ENCODE measurements at regions not wholly inside any gene's neighbourhood (a gene's known extent, or its start where the extent isn't known, plus 50 kb on each side); places are given as distances from the start of the nearest gene placed in this dataset.
"Not testable (repeated sequence)": the region's sequence is repeated elsewhere in the genome, so short reads cannot be mapped to it uniquely, and the experiment has no call there.

- DNase-seq, result not testable (repeated sequence)
These were observed 108.5 kb upstream of the ZNF469 start for GRCh38 chr16:88274126-88274750.

- no peak for DNase-seq
These were observed 107.9 kb upstream of the ZNF469 start for GRCh38 chr16:88274847-88275246.

- DNase-seq, result not testable (repeated sequence)
These were observed 107.2 kb upstream of the ZNF469 start for GRCh38 chr16:88275336-88276122.

DNA sequence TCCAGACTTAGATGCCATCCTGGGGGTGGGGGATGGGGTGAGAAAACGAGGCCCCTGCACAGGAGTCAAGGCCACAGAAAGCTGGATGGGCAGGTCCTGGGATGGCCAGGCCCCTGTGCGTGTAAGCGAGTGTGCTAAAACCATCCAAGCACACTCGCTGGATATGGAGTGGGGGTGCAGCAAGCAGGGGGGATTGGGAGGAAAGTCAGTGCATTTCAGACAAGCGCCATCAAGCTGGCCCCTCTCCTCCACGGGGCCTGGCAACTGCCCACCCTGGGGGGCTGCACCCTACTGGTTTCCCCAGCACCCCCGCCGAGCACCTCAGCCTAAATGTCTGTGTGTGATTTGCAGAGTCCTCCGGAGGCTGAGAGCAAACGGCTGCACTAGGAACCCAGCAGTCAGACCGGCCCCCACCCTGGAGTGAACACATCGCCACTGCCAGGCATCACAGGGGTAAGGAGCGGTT lies 106.6 kb upstream of the ZNF469 start:
- not testable (repeated sequence) for DNase-seq

- DNase-seq, result no peak
These were observed 106.2 kb upstream of the ZNF469 start for GRCh38 chr16:88276591-88276990.

DNA sequence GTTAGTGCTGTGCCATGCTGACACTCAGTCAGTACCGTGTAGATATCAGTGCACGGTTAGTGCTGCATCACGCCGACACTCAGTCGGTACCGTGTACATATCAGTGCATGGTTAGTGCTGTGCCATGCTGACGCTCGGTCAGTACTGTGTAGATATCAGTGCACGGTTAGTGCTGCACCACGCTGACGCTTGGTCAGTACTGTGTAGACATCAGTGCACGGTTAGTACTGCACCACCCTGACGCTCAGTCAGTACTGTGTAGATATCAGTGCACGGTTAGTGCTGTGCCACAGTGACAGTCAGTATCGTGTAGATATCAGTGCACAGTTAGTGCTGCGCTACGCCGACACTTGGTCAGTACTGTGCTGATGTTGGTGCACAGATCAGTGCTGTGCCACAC lies 102.8 kb upstream of the ZNF469 start:
- DNase-seq, result no peak

GRCh38 chr16:88281858-88282563 lies 100.7 kb upstream of the ZNF469 start:
- DNase-seq, result no peak

- no peak for DNase-seq
These were observed 100.0 kb upstream of the ZNF469 start for GRCh38 chr16:88282564-88283395.

DNA sequence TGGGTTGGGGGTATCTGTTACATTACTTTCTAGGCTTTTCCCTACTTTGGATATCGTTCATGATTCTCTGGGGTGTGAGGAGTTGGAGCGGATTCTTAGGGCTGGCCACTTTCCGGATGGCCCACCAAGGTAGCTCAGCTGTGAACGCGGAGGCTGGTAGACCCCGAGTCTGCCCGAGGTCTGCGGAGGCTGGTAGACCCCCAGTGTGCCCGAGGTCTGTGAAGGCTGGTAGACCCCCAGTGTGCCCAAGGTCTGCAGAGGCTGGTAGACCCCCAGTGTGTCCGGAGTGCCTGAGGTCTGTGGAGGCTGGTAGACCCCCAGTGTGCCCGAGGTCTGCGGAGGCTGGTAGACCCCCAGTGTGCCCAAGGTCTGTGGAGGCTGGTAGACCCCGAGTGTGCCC lies 99.2 kb upstream of the ZNF469 start:
- DNase-seq, result no peak

DNA sequence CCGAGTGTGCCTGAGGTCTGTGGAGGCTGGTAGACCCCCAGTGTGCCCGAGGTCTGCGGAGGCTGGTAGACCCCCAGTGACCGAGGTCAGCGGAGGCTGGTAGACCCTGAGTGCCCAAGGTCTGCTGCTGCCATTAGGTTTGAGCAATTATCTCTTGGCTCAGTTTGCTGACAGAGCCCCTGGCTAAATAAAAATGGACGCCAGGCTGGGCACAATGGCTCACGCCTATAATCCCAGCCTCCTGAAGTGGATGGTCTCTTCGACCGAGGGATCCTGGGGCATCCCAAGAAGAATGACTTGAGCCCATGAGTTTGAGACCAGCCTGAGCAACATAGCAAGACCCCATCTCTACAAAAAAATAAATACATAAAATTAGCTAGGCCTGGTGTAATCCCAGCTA lies 98.7 kb upstream of the ZNF469 start:
- DNase-seq, result no peak

DNA sequence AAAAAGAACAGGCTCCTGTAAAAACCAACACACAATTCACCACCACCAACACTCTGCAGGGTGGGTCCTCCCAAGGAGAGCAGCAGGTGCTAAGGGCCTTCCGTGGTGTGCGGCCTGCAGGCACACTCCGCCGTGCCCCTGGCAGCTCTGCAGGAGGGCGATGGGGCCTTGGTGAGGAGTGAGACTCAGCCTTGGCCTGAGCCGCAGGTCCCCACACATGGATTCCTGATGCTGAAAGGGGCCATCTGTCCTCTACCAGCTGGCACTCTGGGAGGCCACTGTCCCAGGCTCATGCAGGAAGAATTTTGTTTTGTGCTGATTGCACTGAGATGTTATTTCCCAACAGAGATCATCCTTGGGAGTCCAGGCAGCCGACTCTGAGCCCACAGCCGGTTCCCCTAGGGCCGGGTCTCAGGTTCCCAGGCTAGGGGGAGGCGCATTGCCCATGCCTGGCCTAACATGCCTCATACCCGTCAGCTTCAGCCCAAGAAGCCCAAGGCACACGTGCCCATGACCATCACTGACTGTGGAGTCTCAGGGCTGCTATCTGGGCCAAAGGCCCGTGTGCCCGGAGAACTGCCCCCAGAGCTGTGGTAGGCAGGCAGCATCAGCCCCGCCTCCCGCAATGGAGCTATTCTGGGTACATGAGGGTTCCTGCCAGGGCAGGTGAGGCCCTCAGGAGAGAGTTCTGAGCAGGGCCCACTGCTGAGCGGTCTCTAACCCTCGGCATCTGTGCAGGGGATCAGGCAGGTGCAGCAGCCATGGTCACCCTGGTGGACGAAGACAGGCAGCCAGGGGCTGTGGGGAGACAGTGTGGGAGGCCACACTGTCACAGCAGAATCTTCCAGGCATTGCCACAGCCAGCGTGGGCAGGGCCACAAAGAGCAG lies 97.9 kb upstream of the ZNF469 start:
- DNase-seq, result no peak

DNA sequence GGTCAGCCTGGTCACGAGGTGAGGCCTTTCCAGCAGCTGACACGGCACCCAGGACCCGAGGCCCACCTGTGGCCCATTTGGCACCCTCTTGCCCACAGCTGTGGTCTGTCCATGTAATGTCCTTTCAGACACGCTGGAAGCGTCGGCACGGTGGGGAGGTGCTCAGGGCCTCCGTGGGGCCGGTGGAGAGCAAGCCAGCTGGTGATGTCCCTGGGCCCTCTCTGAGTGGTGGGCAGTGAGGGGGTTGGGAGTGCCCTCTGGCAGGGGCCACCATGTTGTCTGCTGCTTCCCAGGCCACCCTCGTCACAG lies 97.3 kb upstream of the ZNF469 start:
- no peak for DNase-seq

- no peak for DNase-seq
These were observed 96.3 kb upstream of the ZNF469 start for GRCh38 chr16:88286301-88286923.

DNA sequence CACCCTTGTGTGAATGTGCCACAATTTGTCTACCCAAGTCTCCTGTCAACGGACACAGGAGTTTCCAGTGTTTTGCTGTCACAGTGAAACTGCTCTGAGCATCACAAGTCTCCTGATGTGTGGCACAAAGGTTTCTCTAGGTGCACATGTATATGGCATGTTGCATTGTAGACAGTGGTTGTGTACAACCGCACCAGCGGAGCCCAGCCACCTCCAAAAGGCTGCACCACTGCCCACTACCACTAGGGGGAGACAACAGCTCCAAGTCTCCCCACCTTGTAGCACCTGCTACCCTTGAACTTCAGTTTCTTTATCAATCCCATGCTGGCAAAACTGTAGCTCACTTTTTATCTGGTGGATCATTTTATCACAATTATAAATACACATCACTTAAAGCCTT lies 95.5 kb upstream of the ZNF469 start:
- DNase-seq, result no peak

- DNase-seq, result no peak
These were observed 94.5 kb upstream of the ZNF469 start for GRCh38 chr16:88288303-88288702.

DNA sequence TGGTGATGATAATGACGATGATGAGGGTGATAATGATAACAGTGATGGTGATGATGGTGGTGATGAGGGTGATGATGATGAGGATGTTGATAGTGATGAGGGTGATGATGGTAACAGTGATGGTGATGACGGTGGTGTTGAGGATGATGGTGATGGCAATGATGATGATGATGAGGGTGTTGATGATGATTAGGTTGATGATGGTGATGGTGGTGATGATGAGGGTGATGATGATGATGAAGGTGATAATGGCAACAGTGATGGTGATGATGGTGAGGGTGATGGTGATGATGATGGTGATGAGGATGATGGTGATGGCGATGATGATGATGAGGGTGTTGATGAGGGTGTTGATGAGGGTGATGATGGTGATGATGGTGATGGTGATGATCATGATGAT lies 93.8 kb upstream of the ZNF469 start:
- no peak for DNase-seq

- DNase-seq, result no peak
These were observed 93.2 kb upstream of the ZNF469 start for GRCh38 chr16:88289561-88289960.

DNA sequence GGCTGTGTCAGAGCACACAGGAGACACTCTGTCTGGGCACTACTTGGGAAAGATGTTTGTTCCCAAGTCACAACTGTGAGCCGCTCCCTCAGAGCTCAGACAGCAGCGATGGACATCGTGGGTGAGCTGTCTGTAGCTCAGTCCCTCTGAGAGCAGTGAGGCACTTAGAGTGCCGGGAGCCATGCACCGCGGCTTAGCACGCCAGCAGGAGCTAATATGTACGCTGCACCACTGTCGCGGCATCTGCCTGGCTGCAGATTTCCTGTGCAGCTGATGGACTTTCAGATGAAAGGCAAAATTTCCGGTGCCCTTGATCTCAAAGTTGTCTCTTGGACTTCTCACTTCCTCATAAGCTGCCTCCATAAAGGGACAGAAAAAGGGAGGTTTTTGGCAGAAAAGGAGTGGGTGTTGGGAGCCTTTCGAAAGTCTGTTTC lies 92.8 kb upstream of the ZNF469 start:
- no peak for DNase-seq

- no peak for DNase-seq
These were observed 91.6 kb upstream of the ZNF469 start for GRCh38 chr16:88290850-88291830.
